DND-41 (cell line): ENCODE measurements at regions not wholly inside any gene's neighbourhood (a gene's known extent, or its start where the extent isn't known, plus 50 kb on each side); places are given as distances from the start of the nearest gene placed in this dataset.

Source experiments
- ATAC-seq: fragments of 200-7000 bp; cut with Tn5 transposase; 3 replicates; pipeline ENCODE4 v1.9.1; 2021; ENCODE audit warnings: low read depth; ENCODE audit not compliant: insufficient read depth
- DNase-seq: peaks from one replicate; pipeline ENCODE4 v3.0.0-alpha.2; 2020
- H2AFZ ChIP-seq: 2 replicates; pipeline ENCODE4 v1.6.0; 2012; ENCODE audit warnings: low read depth, low read length
- H3K27ac ChIP-seq: 2 replicates; pipeline ENCODE4 v1.5.1; 2012; ENCODE audit warnings: low read length, inconsistent platforms
- H3K27me3 ChIP-seq: fragments of 200-600 bp; sonication (generic); 2 replicates; pipeline ENCODE4 v1.6.0; 2012; ENCODE audit warnings: low read length, mild to moderate bottlenecking, inconsistent platforms; ENCODE audit not compliant: insufficient read depth, poor library complexity
- H3K36me3 ChIP-seq: 2 replicates; pipeline ENCODE4 v1.5.1; 2012; ENCODE audit warnings: low read length, inconsistent platforms; ENCODE audit not compliant: insufficient read depth
- H3K4me1 ChIP-seq: 2 replicates; pipeline ENCODE4 v1.5.1; 2012; ENCODE audit warnings: mild to moderate bottlenecking, low read length; ENCODE audit not compliant: insufficient read depth
- H3K4me2 ChIP-seq: 2 replicates; pipeline ENCODE4 v1.6.0; 2012; ENCODE audit warnings: mild to moderate bottlenecking, moderate library complexity, low read length, inconsistent platforms; ENCODE audit not compliant: insufficient read depth
- H3K4me3 ChIP-seq, 2 experiments: fragments of 200-600 bp in 1 of 2; shearing (Covaris generic) in 1 of 2; 2 replicates each; pipeline ENCODE4 v1.5.1; 2012 to 2016; ENCODE audit warnings: inconsistent platforms in 2 of 2, low read length in 2 of 2, mild to moderate bottlenecking in 2 of 2, low read depth in 1 of 2, moderate library complexity in 1 of 2
- H3K79me2 ChIP-seq: 2 replicates; pipeline ENCODE4 v1.6.0; 2012; ENCODE audit warnings: low read length, inconsistent platforms; ENCODE audit not compliant: insufficient read depth
- H3K9ac ChIP-seq: 2 replicates; pipeline ENCODE4 v1.6.0; 2012; ENCODE audit warnings: low read depth, mild to moderate bottlenecking, inconsistent platforms, low read length, moderate library complexity
- H3K9me3 ChIP-seq: 2 replicates; pipeline ENCODE4 v1.5.1; 2012; ENCODE audit warnings: low read length, moderate library complexity, mild to moderate bottlenecking, inconsistent platforms; ENCODE audit not compliant: insufficient read depth, severe bottlenecking
- H4K20me1 ChIP-seq: 2 replicates; pipeline ENCODE4 v1.6.0; 2012; ENCODE audit warnings: low read length; ENCODE audit not compliant: insufficient read depth
- CTCF ChIP-seq: IDR thresholded peaks from 2 replicates; pipeline ENCODE4 v1.5.1; 2012; ENCODE audit warnings: borderline replicate concordance, low read length, moderate library complexity, mild to moderate bottlenecking; ENCODE audit not compliant: poor library complexity, severe bottlenecking; ENCODE audit errors: extremely low read depth
- EZH2 ChIP-seq: IDR thresholded peaks from 3 replicates; pipeline ENCODE4 v1.6.1; 2012; ENCODE audit warnings: borderline replicate concordance, low read depth, mild to moderate bottlenecking, moderate library complexity, low read length, inconsistent platforms; ENCODE audit not compliant: severe bottlenecking

GRCh38 chr3:72536206-72536877 lies 311.9 kb downstream of the SHQ1 start:
- no peak overlapping the region for H3K4me3 ChIP-seq
- ATAC-seq (no peak), DNase-seq (no peak)
- no peaks in the 10 kb centered on the region for H3K79me2 ChIP-seq
- no peak overlapping the region for H3K27ac ChIP-seq
- H2AFZ ChIP-seq: no peak overlapping the region
- H3K9me3 ChIP-seq: peaks cover 2% of the 10 kb centered on the region
- H3K9ac ChIP-seq: no peak overlapping the region
- peaks cover 6% of the 10 kb centered on the region for H3K27me3 ChIP-seq
- no peak for TF ChIP-seq EZH2
- TF ChIP-seq CTCF: no peak
- H3K4me2 ChIP-seq: no peak overlapping the region
- H3K36me3 ChIP-seq: no peaks in the 10 kb centered on the region
- H3K4me1 ChIP-seq: no peaks in the 10 kb centered on the region
- H4K20me1 ChIP-seq: no peaks in the 10 kb centered on the region

- Histone ChIP-seq H2AFZ (no peak overlapping the region), H3K9ac (no peak overlapping the region), H4K20me1 (no peaks in the 10 kb centered on the region), H3K4me3 (no peak overlapping the region), H3K4me2 (no peak overlapping the region), H3K36me3 (no peaks in the 10 kb centered on the region), H3K4me1 (no peaks in the 10 kb centered on the region), H3K9me3 (no peaks in the 10 kb centered on the region), H3K27me3 (peaks cover 6% of the 10 kb centered on the region), H3K27ac (no peak overlapping the region), H3K79me2 (no peaks in the 10 kb centered on the region)
- DNase-seq (no peak), ATAC-seq (no peak)
- TF ChIP-seq EZH2 (no peak), CTCF (no peak)
Measured at GRCh38 chr3:72535772-72536171, 312.5 kb downstream of the SHQ1 start.

- Histone ChIP-seq H3K36me3 (no peaks in the 10 kb centered on the region), H3K27me3 (peaks cover 8% of the 10 kb centered on the region), H3K9me3 (no peaks in the 10 kb centered on the region), H3K9ac (no peak overlapping the region), H3K4me2 (no peak overlapping the region), H3K4me1 (no peaks in the 10 kb centered on the region), H3K79me2 (no peaks in the 10 kb centered on the region), H2AFZ (no peak overlapping the region), H3K27ac (no peak overlapping the region), H4K20me1 (no peaks in the 10 kb centered on the region), H3K4me3 (no peak overlapping the region)
- no peak for DNase-seq
- TF ChIP-seq CTCF: no peak
- ATAC-seq: no peak
Measured at GRCh38 chr3:72533591-72534473, 314.4 kb downstream of the SHQ1 start.
